ENCODE measurements at regions not wholly inside any gene's neighbourhood (a gene's known extent, or its start where the extent isn't known, plus 50 kb on each side); places are given as distances from the start of the nearest gene placed in this dataset.

DNA sequence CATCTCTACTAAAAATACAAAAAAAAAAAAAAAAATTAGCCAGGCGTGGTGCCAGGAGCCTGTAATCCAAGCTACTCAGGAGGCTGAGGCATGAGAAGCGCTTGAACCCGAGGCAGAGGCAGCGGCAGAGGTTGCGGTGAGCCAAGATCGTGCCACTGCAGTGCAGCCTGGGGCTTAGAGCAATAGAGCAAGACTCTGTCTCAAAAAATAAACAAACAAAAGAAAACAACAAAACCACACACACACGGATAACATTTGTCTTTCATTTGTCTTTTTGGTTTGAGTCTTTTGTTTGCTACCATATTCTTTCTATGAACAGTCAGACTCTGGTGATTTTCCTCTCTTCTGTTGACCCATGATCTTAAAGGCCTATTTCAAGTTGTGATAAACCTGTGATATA is 1168.3 kb upstream of the WWC1 start:
- TF ChIP-seq, protein P1, sequence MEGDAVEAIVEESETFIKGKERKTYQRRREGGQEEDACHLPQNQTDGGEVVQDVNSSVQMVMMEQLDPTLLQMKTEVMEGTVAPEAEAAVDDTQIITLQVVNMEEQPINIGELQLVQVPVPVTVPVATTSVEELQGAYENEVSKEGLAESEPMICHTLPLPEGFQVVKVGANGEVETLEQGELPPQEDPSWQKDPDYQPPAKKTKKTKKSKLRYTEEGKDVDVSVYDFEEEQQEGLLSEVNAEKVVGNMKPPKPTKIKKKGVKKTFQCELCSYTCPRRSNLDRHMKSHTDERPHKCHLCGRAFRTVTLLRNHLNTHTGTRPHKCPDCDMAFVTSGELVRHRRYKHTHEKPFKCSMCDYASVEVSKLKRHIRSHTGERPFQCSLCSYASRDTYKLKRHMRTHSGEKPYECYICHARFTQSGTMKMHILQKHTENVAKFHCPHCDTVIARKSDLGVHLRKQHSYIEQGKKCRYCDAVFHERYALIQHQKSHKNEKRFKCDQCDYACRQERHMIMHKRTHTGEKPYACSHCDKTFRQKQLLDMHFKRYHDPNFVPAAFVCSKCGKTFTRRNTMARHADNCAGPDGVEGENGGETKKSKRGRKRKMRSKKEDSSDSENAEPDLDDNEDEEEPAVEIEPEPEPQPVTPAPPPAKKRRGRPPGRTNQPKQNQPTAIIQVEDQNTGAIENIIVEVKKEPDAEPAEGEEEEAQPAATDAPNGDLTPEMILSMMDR (IDR thresholded peaks at IDR 0.05; ENCODE audit: low read depth, low read length) = no peak
- no peak for DNase-seq (ENCODE audit: extremely low read depth, low read depth)

DNA sequence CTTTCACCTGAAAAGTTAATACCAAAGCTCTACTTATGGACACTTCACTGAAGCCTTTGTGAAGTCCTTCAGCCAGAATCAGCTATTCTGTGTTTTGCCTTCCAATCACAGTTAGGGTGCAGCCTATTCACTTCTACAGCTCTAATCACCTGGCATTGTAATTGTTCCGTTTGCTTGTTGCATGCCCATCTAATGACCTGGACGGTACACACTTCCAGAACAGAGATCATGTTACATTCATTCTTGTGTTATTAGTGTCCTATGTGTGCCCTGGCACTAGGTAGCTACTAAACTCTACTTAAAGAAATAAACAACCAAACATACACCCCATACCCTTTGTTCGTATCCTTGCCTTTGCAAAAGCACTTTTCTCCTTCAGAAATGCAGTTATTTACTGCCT is 1162.9 kb upstream of the WWC1 start:
- TF ChIP-seq, protein P1 (IDR thresholded peaks at IDR 0.05; ENCODE audit: low read depth, low read length) = no peak
- no peak for DNase-seq (ENCODE audit: extremely low read depth, low read depth)

DNA sequence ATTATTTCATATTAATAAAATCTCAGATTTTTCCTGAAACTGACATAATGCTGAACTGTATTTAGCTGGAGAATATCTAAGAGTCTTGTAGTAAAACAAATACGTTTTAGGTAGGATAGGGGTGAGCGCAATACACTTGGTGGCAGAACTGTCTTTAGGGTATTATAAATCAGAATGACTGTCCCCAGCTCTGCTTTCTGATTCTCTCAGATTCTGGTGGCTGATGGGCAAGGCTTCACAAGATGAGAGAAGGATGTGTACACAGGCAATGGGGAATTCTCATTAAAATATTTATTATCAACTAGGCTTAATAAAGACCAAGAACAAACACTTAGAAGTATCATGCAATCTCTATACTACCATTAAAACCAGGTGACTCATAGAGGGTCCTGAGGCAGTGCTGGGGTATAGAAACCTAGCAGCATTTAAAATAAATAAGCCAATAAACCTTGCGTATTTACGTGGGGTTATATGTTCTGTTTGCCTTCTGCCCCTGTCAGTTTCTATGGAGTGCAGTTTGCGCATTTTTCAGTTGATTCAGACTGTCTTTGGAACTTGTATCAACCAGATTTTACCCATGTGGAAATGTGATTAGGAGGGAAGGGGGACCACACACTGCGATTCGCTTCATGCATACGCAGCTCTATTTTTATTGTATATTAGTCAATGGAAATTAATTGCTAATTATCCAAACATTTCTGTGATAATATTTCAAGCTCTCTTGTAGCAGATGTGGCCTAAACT is 1150.7 kb upstream of the WWC1 start:
- no peak for DNase-seq (ENCODE audit: extremely low read depth, low read depth)
- TF ChIP-seq, protein P1 (IDR thresholded peaks at IDR 0.05; ENCODE audit: low read depth, low read length) = no peak

DNA sequence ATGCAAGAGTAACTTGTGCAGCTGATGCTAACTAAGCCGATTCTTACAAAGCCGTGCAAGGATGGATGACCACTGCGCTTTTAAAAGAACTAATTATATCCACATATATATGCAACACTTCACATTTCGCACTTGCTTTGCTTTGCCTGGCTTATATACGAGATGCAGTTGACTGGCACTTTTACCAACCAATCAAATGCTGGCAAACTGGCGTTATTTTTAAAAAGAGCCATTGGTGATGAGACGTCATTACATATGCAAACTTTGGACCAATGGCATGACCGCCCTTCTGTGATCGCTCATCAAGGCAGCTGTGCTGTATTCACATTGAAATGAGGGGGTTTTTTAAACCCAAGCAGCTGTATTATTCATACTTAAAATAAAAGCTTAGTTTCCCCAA is 1147.7 kb upstream of the WWC1 start:
- DNase-seq (ENCODE audit: extremely low read depth, low read depth) = no peak
- TF ChIP-seq, protein P1 (IDR thresholded peaks at IDR 0.05; ENCODE audit: low read depth, low read length) = no peak

DNA sequence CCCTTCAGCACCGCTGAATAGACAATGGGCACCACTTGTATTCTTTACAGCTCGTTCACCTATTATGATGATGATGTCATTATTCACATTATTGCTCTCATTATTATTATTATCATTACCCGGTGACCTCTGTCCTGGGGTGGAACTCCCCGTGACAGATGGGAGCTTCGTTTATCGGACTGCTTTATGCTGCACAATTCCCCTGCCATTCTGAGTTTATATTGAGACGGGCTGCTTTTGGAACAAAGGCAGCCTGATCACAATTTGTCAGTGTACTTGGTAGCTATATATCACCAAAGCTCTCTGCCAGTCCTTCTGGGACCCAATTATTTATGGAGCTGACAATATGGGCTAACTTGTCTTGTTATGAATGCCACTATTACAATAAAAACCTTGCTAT is 1145.6 kb upstream of the WWC1 start:
- TF ChIP-seq, protein P1 (IDR thresholded peaks at IDR 0.05; ENCODE audit: low read depth, low read length) = no peak
- no peak for DNase-seq (ENCODE audit: extremely low read depth, low read depth)

DNA sequence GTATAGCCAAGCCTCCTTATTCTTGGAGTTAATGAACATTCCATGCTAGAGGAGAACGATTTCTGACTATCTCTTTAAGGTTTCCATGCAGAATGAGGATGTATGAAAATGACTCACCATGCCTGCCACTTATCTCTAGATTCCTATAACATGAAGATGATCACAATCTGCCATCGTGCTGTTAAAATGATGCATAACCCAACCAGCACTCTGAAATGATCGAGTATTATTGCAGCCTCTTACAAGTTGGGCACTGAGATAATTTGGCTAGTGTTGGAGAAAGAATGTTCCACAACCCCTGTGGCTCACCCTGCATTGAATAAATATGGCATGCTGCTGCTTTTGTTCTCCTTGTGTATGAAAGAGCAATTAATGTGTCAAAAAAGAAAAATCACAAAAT is 1143.6 kb upstream of the WWC1 start:
- DNase-seq (ENCODE audit: extremely low read depth, low read depth) = no peak
- TF ChIP-seq, protein P1 (IDR thresholded peaks at IDR 0.05; ENCODE audit: low read depth, low read length) = no peak

DNA sequence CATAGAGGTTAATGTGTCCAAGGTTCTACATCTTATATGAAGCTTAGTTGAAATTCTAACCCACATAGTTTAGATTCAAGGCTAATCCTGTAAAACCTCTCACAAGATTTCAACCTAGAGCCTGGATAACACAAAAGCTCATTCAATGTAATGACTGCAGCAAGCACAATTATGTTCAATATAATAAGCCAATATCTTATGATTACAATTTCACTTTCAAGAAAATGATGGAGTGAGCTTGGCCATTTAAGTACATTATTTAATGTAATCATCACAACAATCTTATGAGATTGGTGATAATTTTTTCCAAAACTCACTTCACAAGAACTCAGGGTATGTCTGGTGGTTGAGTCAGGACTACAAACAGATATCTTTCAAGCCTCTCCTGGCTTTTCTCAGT is 1140.8 kb upstream of the WWC1 start:
- TF ChIP-seq, protein P1 (IDR thresholded peaks at IDR 0.05; ENCODE audit: low read depth, low read length) = no peak
- no peak for DNase-seq (ENCODE audit: extremely low read depth, low read depth)
